ENCODE measurements at regions not wholly inside any gene's neighbourhood (a gene's known extent, or its start where the extent isn't known, plus 50 kb on each side); places are given as distances from the start of the nearest gene placed in this dataset.
"Not testable (repeated sequence)": the region's sequence is repeated elsewhere in the genome, so short reads cannot be mapped to it uniquely, and the experiment has no call there.

GRCh38 chr6:8845690-8846089 is 410.3 kb upstream of the SLC35B3 start:
- no peaks in the 10 kb centered on the region for H3K4me1 ChIP-seq
- no peaks in the 10 kb centered on the region for H3K36me3 ChIP-seq
- intact Hi-C loops (cut with DNase I): no loop called here
- no peaks in the 10 kb centered on the region for H3K9me3 ChIP-seq
- no peak overlapping the region for H3K4me3 ChIP-seq
- no peak for DNase-seq (ENCODE audit: low spot score in 2 of 2)
- no peak overlapping the region for H3K27ac ChIP-seq
- H3K27me3 ChIP-seq: no peaks in the 10 kb centered on the region
- TF ChIP-seq, protein P1, sequence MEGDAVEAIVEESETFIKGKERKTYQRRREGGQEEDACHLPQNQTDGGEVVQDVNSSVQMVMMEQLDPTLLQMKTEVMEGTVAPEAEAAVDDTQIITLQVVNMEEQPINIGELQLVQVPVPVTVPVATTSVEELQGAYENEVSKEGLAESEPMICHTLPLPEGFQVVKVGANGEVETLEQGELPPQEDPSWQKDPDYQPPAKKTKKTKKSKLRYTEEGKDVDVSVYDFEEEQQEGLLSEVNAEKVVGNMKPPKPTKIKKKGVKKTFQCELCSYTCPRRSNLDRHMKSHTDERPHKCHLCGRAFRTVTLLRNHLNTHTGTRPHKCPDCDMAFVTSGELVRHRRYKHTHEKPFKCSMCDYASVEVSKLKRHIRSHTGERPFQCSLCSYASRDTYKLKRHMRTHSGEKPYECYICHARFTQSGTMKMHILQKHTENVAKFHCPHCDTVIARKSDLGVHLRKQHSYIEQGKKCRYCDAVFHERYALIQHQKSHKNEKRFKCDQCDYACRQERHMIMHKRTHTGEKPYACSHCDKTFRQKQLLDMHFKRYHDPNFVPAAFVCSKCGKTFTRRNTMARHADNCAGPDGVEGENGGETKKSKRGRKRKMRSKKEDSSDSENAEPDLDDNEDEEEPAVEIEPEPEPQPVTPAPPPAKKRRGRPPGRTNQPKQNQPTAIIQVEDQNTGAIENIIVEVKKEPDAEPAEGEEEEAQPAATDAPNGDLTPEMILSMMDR (IDR thresholded peaks at IDR 0.05): no peak

GRCh38 chr6:8844968-8845367 is 409.6 kb upstream of the SLC35B3 start:
- no peaks in the 10 kb centered on the region for H3K4me1 ChIP-seq
- intact Hi-C loops (cut with DNase I): no loop called here
- no peaks in the 10 kb centered on the region for H3K36me3 ChIP-seq
- H3K4me3 ChIP-seq: no peak overlapping the region
- no peaks in the 10 kb centered on the region for H3K27me3 ChIP-seq
- no peaks in the 10 kb centered on the region for H3K9me3 ChIP-seq
- no peak overlapping the region for H3K27ac ChIP-seq
- TF ChIP-seq, protein P1 (IDR thresholded peaks at IDR 0.05): no peak
- no peak for DNase-seq (ENCODE audit: low spot score in 2 of 2)

DNA sequence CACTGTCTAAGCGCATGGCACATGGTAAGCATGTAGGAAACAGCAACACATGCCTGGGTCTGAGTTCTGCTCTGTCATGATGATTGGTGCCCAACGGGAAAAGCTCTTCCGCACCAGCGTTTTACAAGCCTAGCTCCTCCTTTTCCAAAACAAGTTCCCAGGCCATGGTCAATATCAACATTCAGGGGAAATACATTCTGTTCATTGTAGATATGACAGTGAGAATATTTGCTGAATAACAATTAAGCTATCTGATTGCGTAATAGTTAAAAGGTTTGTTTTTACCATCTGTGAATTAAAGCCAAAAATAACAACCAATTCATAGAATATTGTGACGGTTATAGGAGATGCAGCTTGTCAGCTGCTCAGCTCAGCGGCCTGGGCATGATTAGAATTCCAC is 404.3 kb upstream of the SLC35B3 start:
- no peak overlapping the region for H3K4me3 ChIP-seq
- H3K4me1 ChIP-seq: no peaks in the 10 kb centered on the region
- H3K9me3 ChIP-seq: no peaks in the 10 kb centered on the region
- no peaks in the 10 kb centered on the region for H3K36me3 ChIP-seq
- H3K27ac ChIP-seq: no peak overlapping the region
- TF ChIP-seq, protein P1 (IDR thresholded peaks at IDR 0.05): no peak
- no peak for DNase-seq (ENCODE audit: low spot score in 2 of 2)
- no peaks in the 10 kb centered on the region for H3K27me3 ChIP-seq
- intact Hi-C loops (cut with DNase I): no loop called here

DNA sequence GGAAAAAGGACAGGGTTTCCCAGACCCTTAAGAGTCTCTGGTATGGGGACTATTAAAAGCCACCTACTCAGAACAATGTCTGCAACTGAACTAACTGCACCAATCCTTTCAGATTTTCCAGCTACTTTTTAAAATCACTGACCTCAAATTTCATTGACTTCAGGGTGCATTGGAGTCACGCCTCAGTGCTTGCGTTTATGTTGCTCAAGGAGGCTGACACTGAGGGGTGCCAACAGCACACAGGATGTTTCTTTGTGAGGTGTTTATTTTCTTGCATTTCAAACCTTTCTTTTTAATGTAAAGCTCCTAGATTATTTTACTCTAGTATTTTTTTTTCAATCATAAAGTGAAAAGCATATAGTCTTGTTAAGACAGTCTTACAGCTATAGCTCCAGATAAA is 402.0 kb upstream of the SLC35B3 start:
- Histone ChIP-seq H3K4me1 (no peaks in the 10 kb centered on the region), H3K27me3 (no peaks in the 10 kb centered on the region)
- TF ChIP-seq, protein P1 (IDR thresholded peaks at IDR 0.05): no peak

GRCh38 chr6:8832695-8833094 is 397.4 kb upstream of the SLC35B3 start:
- intact Hi-C loops (cut with DNase I); H3K27me3 ChIP-seq; H3K9me3 ChIP-seq; H3K4me1 ChIP-seq; H3K36me3 ChIP-seq; H3K4me3 ChIP-seq; DNase-seq (ENCODE audit: low spot score in 2 of 2); H3K27ac ChIP-seq: not testable (repeated sequence)

More for the DNA sequence above, 402.0 kb upstream of the SLC35B3 start:
- Histone ChIP-seq H3K36me3 (no peaks in the 10 kb centered on the region), H3K9me3 (no peaks in the 10 kb centered on the region), H3K4me3 (no peak overlapping the region), H3K27ac (no peak overlapping the region)
- DNase-seq (ENCODE audit: low spot score in 2 of 2): no peak
- intact Hi-C loops (cut with DNase I): no loop called here

DNA sequence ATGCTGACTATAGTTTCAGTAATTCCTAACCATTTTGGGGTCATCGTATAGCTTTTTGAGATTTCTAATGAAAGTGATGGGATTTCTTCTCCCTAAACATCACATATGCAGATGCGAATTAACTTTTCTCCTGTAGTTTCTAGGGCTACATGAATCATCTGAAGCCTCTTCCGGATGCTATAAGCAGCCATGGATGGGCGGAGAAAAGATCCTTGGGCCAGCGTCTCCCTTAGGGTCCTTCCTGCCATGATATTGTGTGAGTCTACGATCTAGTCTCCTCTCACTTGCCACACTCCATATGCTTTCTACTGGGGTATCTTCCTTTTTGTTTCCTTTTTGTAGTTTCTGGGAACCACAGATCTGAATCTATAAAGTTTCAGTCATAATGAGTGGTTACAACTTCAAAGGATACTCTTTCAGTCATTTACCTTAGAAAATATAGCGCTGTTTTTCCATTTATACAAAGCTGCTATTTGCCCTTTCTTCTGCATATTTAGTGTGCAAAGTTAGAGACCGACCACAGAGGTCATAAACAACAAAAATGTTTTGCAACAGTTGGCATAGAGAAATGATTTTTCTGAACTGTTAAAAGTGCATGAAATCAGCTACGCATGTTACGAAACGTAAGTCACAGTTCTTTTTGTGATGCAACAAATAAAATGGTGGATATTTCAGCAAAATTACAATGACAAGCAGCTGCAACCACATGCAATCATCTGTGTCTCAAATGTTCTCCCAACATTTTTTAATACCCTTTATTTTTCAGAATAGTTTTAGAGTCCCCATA is 396.2 kb upstream of the SLC35B3 start:
- DNase-seq (ENCODE audit: low spot score in 2 of 2): no peak
- no peaks in the 10 kb centered on the region for H3K27me3 ChIP-seq
- intact Hi-C loops (cut with DNase I): no loop called here
- no peaks in the 10 kb centered on the region for H3K36me3 ChIP-seq
- no peaks in the 10 kb centered on the region for H3K4me1 ChIP-seq
- TF ChIP-seq, protein P1 (IDR thresholded peaks at IDR 0.05): no peak
- H3K9me3 ChIP-seq: no peaks in the 10 kb centered on the region
- H3K4me3 ChIP-seq: no peak overlapping the region
- no peak overlapping the region for H3K27ac ChIP-seq

Measured in ascending aorta (tissue), 2 donors.